ENCODE measurements at regions not wholly inside any gene's neighbourhood (a gene's known extent, or its start where the extent isn't known, plus 50 kb on each side); places are given as distances from the start of the nearest gene placed in this dataset.

- Mint-ChIP-seq H3K27me3 (ENCODE audit: unreplicated experiment) (peaks cover 5% of the 10 kb centered on the region), H3K27ac (ENCODE audit: unreplicated experiment) (no peak overlapping the region), H3K4me3 (ENCODE audit: unreplicated experiment) (no peak overlapping the region), H3K9me3 (ENCODE audit: unreplicated experiment) (no peaks in the 10 kb centered on the region), H3K36me3 (ENCODE audit: low read depth, unreplicated experiment) (peaks cover 8% of the 10 kb centered on the region), H3K4me1 (ENCODE audit: unreplicated experiment) (no peaks in the 10 kb centered on the region)
- TF ChIP-seq CTCF (IDR thresholded peaks at IDR 0.05; ENCODE audit: unreplicated experiment) = no peak
- DNase-seq (ENCODE audit: low spot score) = no peak
Observed at GRCh38 chr9:135268031-135268430, 180.6 kb downstream of the OLFM1 start.

GRCh38 chr9:135268981-135269380 lies 181.5 kb downstream of the OLFM1 start:
- no peak for TF ChIP-seq CTCF (IDR thresholded peaks at IDR 0.05; ENCODE audit: unreplicated experiment)
- H3K27ac Mint-ChIP-seq (ENCODE audit: unreplicated experiment) = no peak overlapping the region
- DNase-seq (ENCODE audit: low spot score) = no peak
- no peaks in the 10 kb centered on the region for H3K4me1 Mint-ChIP-seq (ENCODE audit: unreplicated experiment)
- H3K27me3 Mint-ChIP-seq (ENCODE audit: unreplicated experiment) = peaks cover 5% of the 10 kb centered on the region
- H3K36me3 Mint-ChIP-seq (ENCODE audit: low read depth, unreplicated experiment) = peaks cover 8% of the 10 kb centered on the region
- no peaks in the 10 kb centered on the region for H3K9me3 Mint-ChIP-seq (ENCODE audit: unreplicated experiment)
- no peak overlapping the region for H3K4me3 Mint-ChIP-seq (ENCODE audit: unreplicated experiment)

GRCh38 chr9:135269912-135270830 lies 182.7 kb downstream of the OLFM1 start:
- Mint-ChIP-seq H3K27me3 (ENCODE audit: unreplicated experiment) (peaks cover 3% of the 10 kb centered on the region), H3K36me3 (ENCODE audit: low read depth, unreplicated experiment) (peaks cover 8% of the 10 kb centered on the region), H3K9me3 (ENCODE audit: unreplicated experiment) (no peaks in the 10 kb centered on the region), H3K4me3 (ENCODE audit: unreplicated experiment) (no peak overlapping the region), H3K27ac (ENCODE audit: unreplicated experiment) (peak overlapping the region; percentile 20), H3K4me1 (ENCODE audit: unreplicated experiment) (no peaks in the 10 kb centered on the region)
- no peak for TF ChIP-seq CTCF (IDR thresholded peaks at IDR 0.05; ENCODE audit: unreplicated experiment)
- no peak for DNase-seq (ENCODE audit: low spot score)

- no peak overlapping the region for H3K4me3 Mint-ChIP-seq (ENCODE audit: unreplicated experiment)
- H3K4me1 Mint-ChIP-seq (ENCODE audit: unreplicated experiment) = no peaks in the 10 kb centered on the region
- no peaks in the 10 kb centered on the region for H3K9me3 Mint-ChIP-seq (ENCODE audit: unreplicated experiment)
- no peak for TF ChIP-seq CTCF (IDR thresholded peaks at IDR 0.05; ENCODE audit: unreplicated experiment)
- H3K27me3 Mint-ChIP-seq (ENCODE audit: unreplicated experiment) = peaks cover 5% of the 10 kb centered on the region
- H3K36me3 Mint-ChIP-seq (ENCODE audit: low read depth, unreplicated experiment) = peaks cover 8% of the 10 kb centered on the region
- no peak for DNase-seq (ENCODE audit: low spot score)
- no peak overlapping the region for H3K27ac Mint-ChIP-seq (ENCODE audit: unreplicated experiment)
Observed at GRCh38 chr9:135271425-135271824, 184.0 kb downstream of the OLFM1 start.

GRCh38 chr9:135272608-135273007 lies 185.1 kb downstream of the OLFM1 start:
- H3K4me3 Mint-ChIP-seq (ENCODE audit: unreplicated experiment) = no peak overlapping the region
- H3K4me1 Mint-ChIP-seq (ENCODE audit: unreplicated experiment) = no peaks in the 10 kb centered on the region
- H3K27ac Mint-ChIP-seq (ENCODE audit: unreplicated experiment) = no peak overlapping the region
- no peak for TF ChIP-seq CTCF (IDR thresholded peaks at IDR 0.05; ENCODE audit: unreplicated experiment)
- no peaks in the 10 kb centered on the region for H3K9me3 Mint-ChIP-seq (ENCODE audit: unreplicated experiment)
- H3K36me3 Mint-ChIP-seq (ENCODE audit: low read depth, unreplicated experiment) = peaks cover 8% of the 10 kb centered on the region
- no peak for DNase-seq (ENCODE audit: low spot score)
- H3K27me3 Mint-ChIP-seq (ENCODE audit: unreplicated experiment) = peaks cover 2% of the 10 kb centered on the region
